Bronchial epithelial cell (primary cell): ENCODE measurements at regions not wholly inside any gene's neighbourhood (a gene's known extent, or its start where the extent isn't known, plus 50 kb on each side); places are given as distances from the start of the nearest gene placed in this dataset.

ENCODE experiments used
- DNase-seq: peaks from one replicate; pipeline ENCODE4 v3.0.0-alpha.2; 2010; ENCODE audit warnings: low read depth
- FAIRE-seq: peaks from 2 replicates; lab custom pipeline; 2011; peaks lifted over from hg19 to GRCh38; lab: Jason Lieb, UNC
- H3K27me3 ChIP-seq: 2 replicates; pipeline ENCODE4 v1.5.1; 2011; ENCODE audit warnings: low read length; ENCODE audit not compliant: control insufficient read depth, insufficient read depth
- H3K36me3 ChIP-seq: 2 replicates; pipeline ENCODE4 v1.5.1; 2011; ENCODE audit warnings: low read length; ENCODE audit not compliant: control insufficient read depth, insufficient read depth
- H3K4me3 ChIP-seq: 2 replicates; pipeline ENCODE4 v1.5.1; 2011; ENCODE audit warnings: mild to moderate bottlenecking, low read depth, low read length, control low read depth
- CTCF ChIP-seq: IDR thresholded peaks from 2 replicates; pipeline ENCODE4 v1.5.1; 2011; ENCODE audit warnings: mild to moderate bottlenecking, moderate library complexity, low read length, control low read depth, inconsistent platforms; ENCODE audit not compliant: insufficient read depth, severe bottlenecking

GRCh38 chr4:135371137-135371536, 1169.5 kb upstream of the PABPC4L start:
- no peaks in the 10 kb centered on the region for H3K27me3 ChIP-seq
- no peak for FAIRE-seq
- H3K4me3 ChIP-seq: no peak overlapping the region
- H3K36me3 ChIP-seq: no peaks in the 10 kb centered on the region
- no peak for TF ChIP-seq CTCF
- DNase-seq: no peak

GRCh38 chr4:135368831-135369230, 1167.2 kb upstream of the PABPC4L start:
- no peak overlapping the region for H3K4me3 ChIP-seq
- no peaks in the 10 kb centered on the region for H3K27me3 ChIP-seq
- no peak for TF ChIP-seq CTCF
- DNase-seq: no peak
- no peaks in the 10 kb centered on the region for H3K36me3 ChIP-seq
- FAIRE-seq: no peak

GRCh38 chr4:135365065-135365464, 1163.5 kb upstream of the PABPC4L start:
- no peak for TF ChIP-seq CTCF
- Histone ChIP-seq H3K27me3 (no peaks in the 10 kb centered on the region), H3K4me3 (no peak overlapping the region), H3K36me3 (no peaks in the 10 kb centered on the region)
- DNase-seq (no peak), FAIRE-seq (no peak)

GRCh38 chr4:135359128-135359527, 1157.5 kb upstream of the PABPC4L start:
- FAIRE-seq (no peak), DNase-seq (no peak)
- no peaks in the 10 kb centered on the region for H3K36me3 ChIP-seq
- H3K4me3 ChIP-seq: no peak overlapping the region
- no peak for TF ChIP-seq CTCF
- no peaks in the 10 kb centered on the region for H3K27me3 ChIP-seq

GRCh38 chr4:135357091-135357490, 1155.5 kb upstream of the PABPC4L start:
- DNase-seq: no peak
- TF ChIP-seq CTCF: no peak
- no peak for FAIRE-seq
- Histone ChIP-seq H3K36me3 (no peaks in the 10 kb centered on the region), H3K27me3 (no peaks in the 10 kb centered on the region), H3K4me3 (no peak overlapping the region)

GRCh38 chr4:135354876-135355275, 1153.3 kb upstream of the PABPC4L start:
- Histone ChIP-seq H3K36me3 (no peaks in the 10 kb centered on the region), H3K27me3 (no peaks in the 10 kb centered on the region), H3K4me3 (no peak overlapping the region)
- TF ChIP-seq CTCF: no peak
- no peak for FAIRE-seq
- DNase-seq: no peak
